Stimulated activated effector memory CD8-positive, alpha-beta T cell treated with anti-CD3 and anti-CD28 coated beads, Interleukin-12 subunit alpha, Interleukin-12 subunit beta, amount 100 ng/mL, for 72 hours (primary cell): ENCODE measurements at regions not wholly inside any gene's neighbourhood (a gene's known extent, or its start where the extent isn't known, plus 50 kb on each side); places are given as distances from the start of the nearest gene placed in this dataset.
A peak's percentile ranks its signal among the peaks of the same experiment; 100 is the strongest.
"Not testable (repeated sequence)": the region's sequence is repeated elsewhere in the genome, so short reads cannot be mapped to it uniquely, and the experiment has no call there.

ENCODE experiments used
- ATAC-seq: fragments of 150-1000 bp; cut with Tn5 transposase; 2 replicates; pipeline ENCODE4 v1.10.0; 2021
- DNase-seq, 2 donors: peaks; one replicate each; pipeline ENCODE4 v3.0.0; 2021 to 2022; ENCODE audit warnings: low spot score in 2 of 2
- H3K27ac Mint-ChIP-seq: one replicate; pipeline ENCODE4 v1.8.0; 2022; ENCODE audit warnings: mild to moderate bottlenecking, mixed read lengths
- H3K36me3 Mint-ChIP-seq: one replicate; pipeline ENCODE4 v1.8.0; 2022; ENCODE audit warnings: mild to moderate bottlenecking, mixed read lengths
- H3K4me1 Mint-ChIP-seq: one replicate; pipeline ENCODE4 v1.8.0; 2022; ENCODE audit warnings: mixed read lengths
- H3K4me3 Mint-ChIP-seq: one replicate; pipeline ENCODE4 v1.8.0; 2022; ENCODE audit warnings: mild to moderate bottlenecking, mixed read lengths
- H3K9me3 Mint-ChIP-seq: one replicate; pipeline ENCODE4 v1.8.0; 2022; ENCODE audit warnings: mixed read lengths

DNA sequence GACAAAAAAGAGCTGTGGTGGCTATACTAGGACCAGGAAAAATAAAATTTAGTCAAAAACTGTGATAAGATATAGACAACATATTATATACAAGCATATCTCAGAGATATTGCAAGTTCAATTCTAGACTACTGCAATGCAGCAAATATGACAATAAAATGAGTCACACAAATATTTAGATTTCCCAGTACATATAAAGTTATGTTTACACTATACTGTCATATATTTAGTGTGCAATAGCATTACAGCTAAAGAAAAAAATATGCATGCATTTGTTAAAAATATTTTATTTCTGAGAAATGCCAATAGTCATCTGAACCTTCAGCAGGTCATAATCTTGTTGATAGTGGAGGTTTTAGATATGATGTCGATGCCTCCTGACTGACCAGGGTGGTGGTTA, 72.1 kb downstream of the AKR1C4 start:
- Mint-ChIP-seq H3K27ac (no peak overlapping the region), H3K36me3 (no peaks in the 10 kb centered on the region), H3K9me3 (peaks cover 6% of the 10 kb centered on the region), H3K4me3 (no peak overlapping the region), H3K4me1 (no peaks in the 10 kb centered on the region)
- DNase-seq = no peak
- ATAC-seq = no peak

DNA sequence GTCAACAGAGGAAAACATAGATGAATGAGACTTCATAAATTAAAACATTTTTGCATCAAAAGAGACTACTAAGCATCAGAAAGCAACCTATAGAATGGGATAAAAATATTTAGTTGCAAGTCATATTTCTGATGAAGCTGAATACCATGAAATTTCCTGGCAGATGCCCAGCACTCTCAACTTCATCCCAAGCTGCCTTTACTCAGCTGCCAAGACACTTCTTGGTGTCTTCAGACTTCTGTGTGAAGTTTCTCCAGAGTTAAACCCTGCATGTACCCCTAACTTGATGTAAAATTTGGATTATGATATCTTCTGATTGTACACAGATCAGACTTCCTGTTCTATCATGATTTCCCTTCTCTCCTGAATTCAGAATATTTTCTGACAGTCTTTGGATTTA, 73.2 kb downstream of the AKR1C4 start:
- Mint-ChIP-seq H3K9me3 (peaks cover 6% of the 10 kb centered on the region), H3K4me1 (no peaks in the 10 kb centered on the region), H3K27ac (no peak overlapping the region), H3K36me3 (no peaks in the 10 kb centered on the region), H3K4me3 (no peak overlapping the region)
- ATAC-seq = no peak
- no peak for DNase-seq

DNA sequence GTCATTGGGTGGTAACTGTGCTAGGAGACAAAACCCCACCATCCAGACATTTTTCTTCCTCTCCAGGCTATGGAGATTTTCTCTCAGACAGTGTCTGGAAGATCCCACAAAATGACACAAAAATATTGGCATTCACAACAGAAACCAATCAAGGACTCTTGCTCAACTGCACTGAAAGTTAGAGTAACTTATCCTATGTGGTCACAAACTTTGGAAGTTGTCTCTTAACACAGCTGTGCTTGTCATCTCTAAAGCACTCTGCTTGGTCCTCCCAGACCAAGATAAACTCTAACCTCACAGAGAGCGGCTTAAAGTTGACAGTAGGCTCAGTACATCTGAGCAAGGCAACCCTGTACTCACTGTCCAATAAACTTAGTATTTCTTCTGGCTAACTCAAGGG, 74.9 kb downstream of the AKR1C4 start:
- ATAC-seq = no peak
- Mint-ChIP-seq H3K36me3 (no peaks in the 10 kb centered on the region), H3K4me1 (no peaks in the 10 kb centered on the region), H3K27ac (no peak overlapping the region), H3K9me3 (peaks cover 6% of the 10 kb centered on the region), H3K4me3 (no peak overlapping the region)
- no peak for DNase-seq

DNA sequence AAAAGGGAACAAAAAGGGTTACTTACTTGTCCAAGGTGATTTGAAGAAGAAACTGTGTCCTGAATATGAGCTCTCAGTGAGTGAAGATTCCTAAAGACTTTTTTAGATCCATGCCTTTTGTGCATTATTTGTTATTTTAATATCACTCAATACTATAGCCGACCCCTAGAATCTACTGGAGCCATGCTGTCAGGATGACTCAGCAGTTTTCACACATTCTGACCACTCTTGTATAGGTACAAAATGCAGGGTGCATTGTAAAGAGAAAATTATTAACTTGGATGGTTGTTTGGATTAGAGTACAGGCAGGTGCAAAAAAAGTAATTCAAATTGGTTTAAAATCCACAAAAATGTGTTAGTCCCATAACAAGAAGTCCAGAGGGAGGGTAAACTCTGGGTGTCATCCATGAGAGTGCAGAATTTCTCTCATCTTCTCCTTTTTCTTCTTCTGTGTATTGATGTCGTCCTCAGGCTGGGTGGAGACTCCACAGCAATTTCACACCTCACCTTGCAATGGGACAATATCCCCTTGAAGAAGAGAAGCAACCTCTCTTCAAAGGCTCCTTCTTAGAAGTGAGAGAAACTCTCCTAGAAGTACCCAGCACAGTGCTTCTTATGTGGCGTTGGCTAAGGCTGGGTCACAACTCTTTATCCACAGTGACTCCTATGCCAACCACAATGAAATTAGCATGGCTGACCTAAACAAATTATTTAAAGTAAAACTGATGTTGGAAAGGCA, 75.6 kb downstream of the AKR1C4 start:
- Mint-ChIP-seq H3K9me3 (peaks cover under 1% of the 10 kb centered on the region), H3K4me1 (no peaks in the 10 kb centered on the region), H3K4me3 (no peak overlapping the region), H3K36me3 (no peaks in the 10 kb centered on the region), H3K27ac (no peak overlapping the region)
- ATAC-seq = no peak
- no peak for DNase-seq

DNA sequence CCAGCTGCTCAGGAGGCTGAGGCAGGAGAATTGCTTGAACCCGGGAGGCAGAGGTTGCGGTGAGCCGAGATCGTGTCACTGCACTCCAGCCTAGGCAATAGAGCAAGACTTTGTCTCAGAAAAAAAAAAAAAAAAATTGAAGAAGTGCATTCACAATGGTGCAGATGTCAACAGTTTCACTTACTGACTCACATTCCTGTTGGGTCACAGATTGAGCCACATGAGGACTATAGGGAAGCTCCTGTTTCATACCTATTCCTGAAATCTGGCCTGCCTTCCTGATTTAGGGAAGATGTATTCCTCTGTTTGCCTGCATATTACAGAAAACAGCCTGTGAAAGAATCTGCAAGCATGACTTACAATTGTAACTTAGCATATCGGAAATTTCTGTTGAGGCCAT, 78.2 kb downstream of the AKR1C4 start:
- Mint-ChIP-seq H3K4me1 (no peaks in the 10 kb centered on the region), H3K4me3 (no peak overlapping the region), H3K36me3 (no peaks in the 10 kb centered on the region), H3K9me3 (no peaks in the 10 kb centered on the region), H3K27ac (no peak overlapping the region)
- DNase-seq (no peak), ATAC-seq (no peak)

DNA sequence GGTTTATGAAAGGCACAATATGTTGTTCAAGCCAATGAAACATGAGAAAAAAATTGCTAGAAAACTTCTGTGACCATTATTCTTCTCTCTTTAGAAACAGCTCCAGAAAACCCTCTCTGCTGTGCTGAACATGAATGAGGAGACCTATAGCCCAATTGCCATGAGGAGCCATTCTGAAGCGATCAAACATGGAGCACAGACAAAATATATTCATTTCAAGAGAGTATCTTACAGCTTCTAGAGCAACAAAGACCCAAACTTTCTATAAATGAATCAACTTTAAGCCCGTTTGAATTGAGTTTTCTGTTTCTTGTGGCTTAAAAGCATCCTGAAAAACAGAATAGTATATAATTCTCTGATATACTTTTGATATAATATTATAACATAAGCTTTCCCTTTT, 83.4 kb upstream of the UCN3 start:
- Mint-ChIP-seq H3K27ac (no peak overlapping the region), H3K4me3 (no peak overlapping the region), H3K9me3 (no peaks in the 10 kb centered on the region), H3K36me3 (peaks cover 5% of the 10 kb centered on the region), H3K4me1 (peaks cover 26% of the 10 kb centered on the region)
- DNase-seq (no peak), ATAC-seq (no peak)

DNA sequence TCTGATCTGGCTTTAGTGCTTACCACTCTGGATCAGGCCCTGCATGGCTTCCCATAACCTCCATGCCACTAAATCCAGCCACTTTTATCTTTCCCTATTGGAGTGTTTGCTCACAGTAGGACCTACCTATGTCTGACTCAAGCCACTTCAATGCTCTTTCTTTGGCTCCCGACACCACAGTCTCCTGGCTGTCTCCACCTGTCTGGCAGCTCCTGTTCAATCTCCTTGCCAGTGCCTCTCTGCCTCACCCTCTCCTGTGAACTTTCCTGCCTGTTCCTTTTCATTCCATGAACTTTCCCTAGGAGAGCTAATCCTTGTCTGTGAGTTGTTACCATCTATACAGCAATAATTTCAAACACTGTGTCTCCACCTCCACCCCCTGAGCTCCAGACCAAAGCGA, 82.6 kb upstream of the UCN3 start:
- no peak for DNase-seq
- Mint-ChIP-seq H3K36me3 (peaks cover 5% of the 10 kb centered on the region), H3K9me3 (no peaks in the 10 kb centered on the region), H3K27ac (no peak overlapping the region), H3K4me1 (peaks cover 26% of the 10 kb centered on the region), H3K4me3 (no peak overlapping the region)
- ATAC-seq = no peak

DNA sequence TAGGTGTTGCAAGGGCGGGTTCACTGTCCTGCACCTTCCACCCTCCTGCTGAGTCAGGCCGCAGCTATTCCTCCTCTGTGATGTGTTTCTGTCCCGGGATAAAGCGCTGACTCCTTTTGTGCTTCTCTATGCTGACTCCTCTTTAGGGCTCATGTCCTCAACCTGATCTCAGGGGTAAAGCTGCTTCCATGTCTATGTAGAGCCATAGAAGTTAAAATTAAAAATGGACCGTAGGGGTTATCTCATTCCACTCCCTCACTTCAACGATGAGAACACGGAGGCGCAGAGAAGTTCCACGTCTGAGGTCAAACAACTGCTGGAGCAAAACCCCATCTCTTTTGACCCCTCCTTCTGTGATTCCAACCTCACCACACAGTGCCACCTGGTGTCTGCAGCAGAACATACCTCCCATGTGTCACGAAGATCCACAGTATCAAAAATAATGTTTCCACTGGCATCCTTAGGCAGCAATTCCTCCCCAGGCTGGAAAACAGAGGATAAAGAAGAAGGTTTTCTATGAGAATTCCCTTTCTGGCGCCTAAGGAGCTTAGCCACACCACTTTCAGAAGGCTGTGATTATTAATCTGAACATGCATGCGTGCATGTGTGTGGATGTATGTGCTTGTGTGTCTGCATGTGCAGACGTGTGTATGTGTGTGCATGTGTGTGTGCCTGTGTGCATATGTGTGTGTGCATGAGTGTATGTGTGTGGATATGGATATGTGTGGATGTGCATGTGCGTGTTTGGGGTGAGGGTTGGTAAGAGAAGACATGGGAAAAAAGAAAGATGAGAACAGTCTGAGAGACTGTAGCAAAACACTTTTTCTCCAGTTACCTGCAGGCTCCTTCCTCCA, 81.2 kb upstream of the UCN3 start:
- ATAC-seq (peak; percentile 73), DNase-seq (peak in 1 of 2 donors; percentile 57)
- Mint-ChIP-seq H3K4me3 (peak overlapping the region; percentile 36), H3K36me3 (peaks cover 5% of the 10 kb centered on the region), H3K4me1 (peaks cover 26% of the 10 kb centered on the region), H3K9me3 (no peaks in the 10 kb centered on the region), H3K27ac (peak overlapping the region; percentile 39)

DNA sequence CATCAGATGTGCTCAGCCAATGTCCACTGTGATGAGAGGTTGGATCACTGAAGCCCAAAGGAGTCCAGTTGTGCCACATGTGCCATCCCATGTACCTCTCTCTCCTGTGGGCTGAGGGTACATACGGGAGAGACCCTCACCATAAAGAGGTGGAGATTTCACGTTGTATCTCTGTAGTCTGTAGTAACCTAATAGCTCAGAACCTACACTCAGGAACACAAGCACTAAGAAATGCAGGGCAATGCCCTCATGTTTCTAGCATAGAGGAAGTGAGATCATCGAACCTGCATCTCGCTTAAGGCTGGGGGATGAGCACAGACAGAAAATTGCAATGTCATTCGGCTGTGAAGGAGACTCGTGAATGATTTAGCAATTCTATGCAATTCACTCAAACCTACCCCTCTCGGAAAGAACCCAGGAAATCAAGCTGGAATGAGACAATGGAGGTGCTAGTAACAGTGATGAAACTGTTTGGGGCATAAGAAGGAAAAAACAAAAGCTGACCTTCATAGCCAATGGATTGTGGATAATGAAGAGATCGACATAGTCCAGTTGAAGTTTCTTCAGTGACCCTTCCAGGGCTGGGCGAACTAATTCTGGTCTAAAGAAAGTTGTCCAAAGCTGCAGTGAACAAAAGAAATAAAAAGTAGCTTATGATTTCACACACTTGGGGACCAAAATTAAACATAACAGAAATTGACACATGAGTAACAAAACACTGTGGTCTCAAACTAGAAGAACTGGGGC, 80.3 kb upstream of the UCN3 start:
- H3K36me3 Mint-ChIP-seq = peaks cover 5% of the 10 kb centered on the region

DNA sequence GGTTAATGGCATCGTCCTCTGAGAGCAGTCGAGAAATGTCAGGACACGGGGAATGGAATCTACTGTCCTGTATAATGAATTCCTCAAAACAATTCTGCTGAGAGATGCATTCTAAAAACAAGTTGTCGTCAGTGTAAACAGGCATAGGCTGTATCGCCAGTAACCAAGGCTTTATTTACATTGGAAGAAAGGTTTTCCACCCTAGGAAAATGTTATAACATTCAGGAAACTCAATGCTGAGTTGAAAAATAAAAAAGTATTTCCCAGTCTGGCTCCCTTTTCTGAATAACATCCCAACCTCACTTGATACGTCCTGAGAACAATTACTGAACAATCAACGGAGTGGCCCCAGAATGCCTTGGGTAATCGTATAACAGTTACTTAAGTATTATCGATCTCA, 79.6 kb upstream of the UCN3 start:
- peaks cover 5% of the 10 kb centered on the region for H3K36me3 Mint-ChIP-seq
- ATAC-seq = no peak
- H3K4me3 Mint-ChIP-seq = no peak overlapping the region
- H3K9me3 Mint-ChIP-seq = no peaks in the 10 kb centered on the region
- H3K27ac Mint-ChIP-seq = peak overlapping the region; percentile 92
- no peak for DNase-seq
- H3K4me1 Mint-ChIP-seq = peaks cover 26% of the 10 kb centered on the region

More for the DNA sequence above, 80.3 kb upstream of the UCN3 start:
- H3K4me1 Mint-ChIP-seq = peaks cover 26% of the 10 kb centered on the region
- peak overlapping the region; percentile 92 for H3K27ac Mint-ChIP-seq
- ATAC-seq = peak; percentile 79
- peak overlapping the region; percentile 36 for H3K4me3 Mint-ChIP-seq
- H3K9me3 Mint-ChIP-seq = no peaks in the 10 kb centered on the region
- DNase-seq = no peak

DNA sequence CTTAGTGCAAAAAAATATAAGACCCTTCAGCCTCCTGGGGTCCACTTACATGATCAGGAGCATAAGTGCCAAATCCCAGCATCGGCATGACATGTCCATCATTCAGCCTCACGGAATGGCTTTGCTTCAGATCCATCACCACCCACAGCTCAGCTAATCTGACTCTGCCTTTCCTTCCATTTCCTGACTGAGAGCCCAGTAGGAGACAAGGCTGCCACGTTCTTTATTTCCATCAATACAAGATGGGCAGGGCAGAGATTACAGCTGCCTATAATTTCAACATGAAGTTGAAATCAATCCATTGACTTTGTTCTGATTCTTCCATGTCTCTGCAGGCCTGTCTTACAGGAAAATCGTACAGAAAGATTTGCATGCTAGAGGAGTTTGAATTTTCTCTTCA, 76.4 kb upstream of the UCN3 start:
- Mint-ChIP-seq H3K9me3 (no peaks in the 10 kb centered on the region), H3K27ac (no peak overlapping the region), H3K36me3 (peaks cover 5% of the 10 kb centered on the region), H3K4me3 (no peak overlapping the region), H3K4me1 (peaks cover 38% of the 10 kb centered on the region)
- ATAC-seq = no peak
- DNase-seq = no peak

DNA sequence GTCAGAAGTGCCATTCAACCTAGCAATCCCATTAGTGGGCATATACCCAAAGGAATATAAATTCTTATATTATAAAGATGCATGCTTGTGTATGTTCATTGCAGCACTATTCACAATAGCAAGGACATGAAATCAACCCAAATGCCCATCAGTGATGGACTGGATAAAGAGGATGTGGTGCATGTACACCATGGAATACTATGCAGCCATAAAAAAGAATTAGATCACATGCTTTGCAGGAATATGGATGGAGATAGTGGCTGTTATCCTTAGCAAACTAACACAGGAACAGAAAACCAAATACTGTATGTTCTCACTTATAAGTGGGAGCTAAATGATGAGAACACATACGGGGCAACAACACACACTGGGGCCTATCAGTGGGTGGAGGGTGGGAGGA, 75.5 kb upstream of the UCN3 start:
- DNase-seq, H3K4me3 Mint-ChIP-seq, ATAC-seq, H3K27ac Mint-ChIP-seq, H3K36me3 Mint-ChIP-seq, H3K9me3 Mint-ChIP-seq: not testable (repeated sequence)
- peaks cover 38% of the 10 kb centered on the region for H3K4me1 Mint-ChIP-seq

DNA sequence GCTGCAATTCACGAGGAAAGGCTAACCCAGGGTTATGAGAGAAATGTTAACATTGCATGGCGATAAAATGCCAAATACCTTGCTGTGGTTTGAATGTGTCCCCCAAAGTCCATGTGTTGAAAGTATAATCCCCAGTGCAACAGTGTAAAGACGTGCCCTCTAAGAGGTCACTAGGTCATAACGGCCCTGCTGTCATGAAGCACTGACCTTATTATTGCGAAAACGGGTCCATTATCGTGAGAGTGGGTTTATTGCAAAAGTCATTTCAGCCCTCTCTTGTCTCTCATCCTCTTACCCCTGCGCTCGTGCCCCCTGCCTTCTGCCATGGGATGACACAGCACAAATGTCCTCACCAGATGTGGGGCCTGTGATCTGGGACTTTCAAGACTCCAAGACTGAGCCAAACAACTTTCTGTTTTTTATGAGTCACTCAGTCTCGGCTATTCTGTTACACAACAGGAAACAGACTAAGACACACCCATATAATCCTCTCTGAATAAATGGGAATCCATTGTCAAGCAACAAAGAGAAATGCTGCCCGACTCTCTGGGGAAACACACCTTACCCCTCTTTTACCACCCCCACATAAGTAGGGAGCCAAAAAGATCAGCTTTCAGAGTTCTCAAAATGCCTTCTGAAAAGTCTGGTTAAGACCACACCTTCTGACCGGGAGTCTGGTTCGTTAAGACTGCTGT, 73.1 kb upstream of the UCN3 start:
- H3K4me1 Mint-ChIP-seq = peaks cover 49% of the 10 kb centered on the region
- H3K36me3 Mint-ChIP-seq = peaks cover 5% of the 10 kb centered on the region
- H3K4me3 Mint-ChIP-seq = peak overlapping the region; percentile 79
- H3K27ac Mint-ChIP-seq = peak overlapping the region; percentile 93
- DNase-seq (peak in 1 of 2 donors; percentile 55), ATAC-seq (peak; percentile 85)
- no peaks in the 10 kb centered on the region for H3K9me3 Mint-ChIP-seq

DNA sequence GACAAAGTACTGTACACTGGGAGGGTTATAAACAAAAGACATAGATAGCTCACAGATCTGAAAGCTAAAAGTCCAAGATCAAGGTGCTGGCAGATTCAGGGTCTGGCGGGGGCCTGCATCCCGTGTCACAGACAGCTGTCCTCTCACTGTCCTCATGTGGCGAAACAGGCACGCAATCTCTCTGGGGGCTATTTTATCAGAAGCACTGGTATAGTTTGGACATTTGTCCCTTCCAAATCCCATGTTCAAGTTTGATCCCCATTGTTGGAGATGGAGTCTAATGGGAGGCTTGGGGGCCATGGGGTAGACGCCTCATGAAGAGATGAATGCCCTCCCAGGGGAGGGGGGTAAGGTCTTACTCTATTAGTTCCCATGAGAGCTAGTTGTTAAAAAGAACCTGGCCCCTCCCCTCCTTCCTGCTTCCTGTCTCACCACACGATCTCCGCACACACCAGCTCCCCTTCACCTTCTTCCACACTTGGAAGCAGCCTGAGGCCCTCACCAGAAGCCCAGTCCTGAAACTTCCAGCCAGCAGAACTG, 72.5 kb upstream of the UCN3 start:
- ATAC-seq = peak; percentile 17
- Mint-ChIP-seq H3K27ac (peak overlapping the region; percentile 93), H3K4me1 (peaks cover 55% of the 10 kb centered on the region), H3K4me3 (peak overlapping the region; percentile 79), H3K36me3 (peaks cover 5% of the 10 kb centered on the region), H3K9me3 (no peaks in the 10 kb centered on the region)
- no peak for DNase-seq

DNA sequence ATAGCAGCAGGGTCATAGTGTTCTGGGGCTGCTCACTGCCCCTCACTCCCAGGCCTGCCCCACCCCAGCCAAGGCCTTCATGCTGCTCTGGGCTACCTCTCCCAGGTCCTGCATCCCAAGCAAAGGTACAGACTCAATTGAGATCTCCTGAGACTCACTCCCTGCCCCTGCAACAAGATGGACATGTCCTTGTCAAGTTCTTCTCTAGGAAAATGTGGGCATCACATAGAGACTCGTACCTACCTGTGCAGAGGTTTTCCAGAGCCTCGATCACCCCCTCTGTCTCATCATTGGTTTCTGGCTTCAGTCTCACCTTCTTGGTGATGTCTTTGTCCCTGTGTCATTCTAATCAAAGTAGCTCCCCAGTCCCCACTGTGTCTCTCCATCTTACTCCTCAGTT, 71.8 kb upstream of the UCN3 start:
- not testable (repeated sequence) for H3K36me3 Mint-ChIP-seq, ATAC-seq, DNase-seq, H3K9me3 Mint-ChIP-seq
- H3K27ac Mint-ChIP-seq = peak overlapping the region; percentile 93
- peaks cover 62% of the 10 kb centered on the region for H3K4me1 Mint-ChIP-seq
- H3K4me3 Mint-ChIP-seq = peak overlapping the region; percentile 79
